WTC11 (cell line): ENCODE measurements at regions not wholly inside any gene's neighbourhood (a gene's known extent, or its start where the extent isn't known, plus 50 kb on each side); places are given as distances from the start of the nearest gene placed in this dataset.

ENCODE experiments used
- ATAC-seq: fragments of 200-7000 bp; cut with Tn5 transposase; 2 replicates; pipeline ENCODE4 v1.10.0; 2021; ENCODE audit warnings: mild to moderate bottlenecking, moderate library complexity
- CTCF ChIA-PET: fragments of 300-600 bp; sonication (Branson Sonifier 250); formaldehyde crosslinking; loops from one replicate; lab custom pipeline; 2021; ENCODE audit warnings: antibody characterized with exemption; lab: Charles Lee
- POLR2A ChIA-PET: fragments of 350-600 bp; sonication (Branson Sonifier 250); formaldehyde crosslinking; loops from one replicate; lab custom pipeline; 2021; ENCODE audit warnings: antibody characterized with exemption; lab: Charles Lee
- DNase-seq: peaks from one replicate; pipeline ENCODE4 v3.0.0; 2021; ENCODE audit warnings: low spot score
- H3K27ac Mint-ChIP-seq: 2 replicates; pipeline ENCODE4 v1.8.0; 2021; ENCODE audit warnings: mixed read lengths
- H3K27me3 Mint-ChIP-seq: 2 replicates; pipeline ENCODE4 v1.8.0; 2021; ENCODE audit warnings: low read depth, mild to moderate bottlenecking, moderate library complexity, mixed read lengths
- H3K36me3 Mint-ChIP-seq: 2 replicates; pipeline ENCODE4 v1.8.0; 2021; ENCODE audit warnings: mixed read lengths
- H3K4me1 Mint-ChIP-seq: 2 replicates; pipeline ENCODE4 v1.8.0; 2022; ENCODE audit warnings: mixed read lengths
- H3K4me3 Mint-ChIP-seq: 2 replicates; pipeline ENCODE4 v1.8.0; 2021; ENCODE audit warnings: mild to moderate bottlenecking, moderate library complexity, mixed read lengths
- H3K9me3 Mint-ChIP-seq: 2 replicates; pipeline ENCODE4 v1.8.0; 2021; ENCODE audit warnings: mixed read lengths
- AFF4 ChIP-seq: sonication (generic); formaldehyde crosslinking; IDR thresholded peaks from 2 replicates; pipeline ENCODE4 v1.8.1; 2023; ENCODE audit warnings: mild to moderate bottlenecking, missing genetic modification reagents, borderline replicate concordance
- CBFB ChIP-seq: sonication (generic); formaldehyde crosslinking; IDR thresholded peaks from 2 replicates; pipeline ENCODE4 v1.8.1; 2022; ENCODE audit warnings: mild to moderate bottlenecking, low read depth, missing genetic modification reagents
- CDX4 ChIP-seq: fragments of 250-450 bp; sonication (Bioruptor Pico); IDR thresholded peaks from 2 replicates; pipeline ENCODE4 v1.9.0; 2021; ENCODE audit warnings: moderate library complexity, mild to moderate bottlenecking, inconsistent platforms, borderline replicate concordance
- ELF4 ChIP-seq: sonication (generic); formaldehyde crosslinking; IDR thresholded peaks from 2 replicates; pipeline ENCODE4 v1.8.1; 2022; ENCODE audit warnings: low read depth, mild to moderate bottlenecking, moderate library complexity, missing genetic modification reagents
- FOXK1 ChIP-seq: sonication (generic); formaldehyde crosslinking; IDR thresholded peaks from 2 replicates; pipeline ENCODE4 v1.8.0; 2022; ENCODE audit warnings: mild to moderate bottlenecking, moderate library complexity, missing genetic modification reagents
- HMGA2 ChIP-seq: fragments of 250-450 bp; sonication (Bioruptor Pico); IDR thresholded peaks from 2 replicates; pipeline ENCODE4 v1.4.0; 2021; ENCODE audit warnings: mild to moderate bottlenecking, moderate library complexity
- IRF2 ChIP-seq: sonication (generic); formaldehyde crosslinking; IDR thresholded peaks from 2 replicates; pipeline ENCODE4 v1.8.0; 2022; ENCODE audit warnings: low read depth, missing genetic modification reagents, borderline replicate concordance
- MYBL2 ChIP-seq: sonication (generic); formaldehyde crosslinking; IDR thresholded peaks from 2 replicates; pipeline ENCODE4 v1.8.1; 2023; ENCODE audit warnings: mild to moderate bottlenecking, moderate library complexity, missing genetic modification reagents
- NR1H2 ChIP-seq: sonication (generic); formaldehyde crosslinking; IDR thresholded peaks from 2 replicates; pipeline ENCODE4 v1.9.0; 2021; ENCODE audit warnings: mild to moderate bottlenecking, moderate library complexity, missing genetic modification reagents
- NR3C1 ChIP-seq: sonication (generic); formaldehyde crosslinking; conservative IDR thresholded peaks from 2 replicates; pipeline ENCODE4 v1.8.1; 2023; ENCODE audit warnings: low read depth, mild to moderate bottlenecking, missing genetic modification reagents
- OVOL2 ChIP-seq: fragments of 250-450 bp; sonication (Bioruptor Pico); IDR thresholded peaks from 2 replicates; pipeline ENCODE4 v1.9.0; 2021; ENCODE audit warnings: mild to moderate bottlenecking, borderline replicate concordance
- RELA ChIP-seq: sonication (generic); formaldehyde crosslinking; IDR thresholded peaks from 2 replicates; pipeline ENCODE4 v1.8.1; 2022; ENCODE audit warnings: missing genetic modification reagents, mild to moderate bottlenecking, borderline replicate concordance
- TP53 ChIP-seq: sonication (generic); formaldehyde crosslinking; IDR thresholded peaks from 2 replicates; pipeline ENCODE4 v1.8.1; 2023; ENCODE audit warnings: mild to moderate bottlenecking, missing genetic modification reagents
- ZNF219 ChIP-seq: sonication (generic); formaldehyde crosslinking; IDR thresholded peaks from 2 replicates; pipeline ENCODE4 v1.8.0; 2023; ENCODE audit warnings: missing genetic modification reagents, mild to moderate bottlenecking, borderline replicate concordance
- ZSCAN18 ChIP-seq: fragments of 250-450 bp; sonication (Bioruptor Pico); IDR thresholded peaks from 2 replicates; pipeline ENCODE4 v2.1.2; 2022; ENCODE audit warnings: mild to moderate bottlenecking, moderate library complexity
- TF ChIP-seq, protein P1 (sequence below): sonication (generic); formaldehyde crosslinking; IDR thresholded peaks from 2 replicates; pipeline ENCODE4 v1.8.1; 2023; ENCODE audit warnings: mild to moderate bottlenecking, missing genetic modification reagents, moderate library complexity
- TF ChIP-seq, protein P2 (sequence below): sonication (generic); formaldehyde crosslinking; IDR thresholded peaks from 2 replicates; pipeline ENCODE4 v1.8.1; 2022; ENCODE audit warnings: missing genetic modification reagents, borderline replicate concordance
- TF ChIP-seq, protein P3 (sequence below): fragments of 250-450 bp; sonication (Bioruptor Pico); IDR thresholded peaks from 2 replicates; pipeline ENCODE4 v1.9.0; 2021; ENCODE audit warnings: mild to moderate bottlenecking, borderline replicate concordance
- TF ChIP-seq, protein P4 (sequence below): sonication (generic); formaldehyde crosslinking; IDR thresholded peaks from 2 replicates; pipeline ENCODE4 v1.8.1; 2023; ENCODE audit warnings: mild to moderate bottlenecking, moderate library complexity, missing genetic modification reagents

DNA sequence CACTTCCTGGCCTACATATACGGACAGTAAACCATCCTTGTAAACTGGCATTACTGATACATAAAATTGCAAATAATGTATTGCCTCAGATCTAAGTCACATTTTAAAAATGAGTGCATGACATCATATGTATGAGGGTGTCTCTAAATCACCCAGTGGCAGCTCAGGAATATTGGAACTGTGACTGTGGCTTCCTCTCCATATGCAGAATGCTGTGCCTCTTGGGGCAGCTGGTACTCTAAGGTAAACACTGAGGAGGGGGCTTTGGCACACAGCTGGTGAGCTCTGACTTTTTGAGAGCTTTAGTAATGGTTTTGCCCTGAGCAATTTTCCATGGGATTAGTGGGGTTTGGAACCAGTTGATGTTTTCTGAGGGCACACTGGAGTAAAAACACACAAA is 263.7 kb downstream of the BMP4 start:
- no peaks in the 10 kb centered on the region for H3K36me3 Mint-ChIP-seq
- TF ChIP-seq AFF4 (CRISPR knock-in tag) (no peak), CBFB (CRISPR knock-in tag) (no peak), OVOL2 (CRISPR knock-in tag) (no peak), TP53 (no peak), HMGA2 (no peak), ELF4 (CRISPR knock-in tag) (no peak), RELA (CRISPR knock-in tag) (no peak), NR3C1 (CRISPR knock-in tag) (no peak), MYBL2 (no peak), IRF2 (CRISPR knock-in tag) (no peak), FOXK1 (CRISPR knock-in tag) (no peak)
- ChIA-PET CTCF (no interaction called here), POLR2A (no interaction called here)
- no peak for ATAC-seq
- H3K9me3 Mint-ChIP-seq, result no peaks in the 10 kb centered on the region
- no peaks in the 10 kb centered on the region for H3K27me3 Mint-ChIP-seq
- no peak overlapping the region for H3K27ac Mint-ChIP-seq
- H3K4me1 Mint-ChIP-seq, result no peaks in the 10 kb centered on the region
- DNase-seq, result no peak
- no peak overlapping the region for H3K4me3 Mint-ChIP-seq

GRCh38 chr14:53692451-53692850 is 264.2 kb downstream of the BMP4 start:
- ATAC-seq (no peak), DNase-seq (no peak)
- ChIA-PET CTCF (no interaction called here), POLR2A (no interaction called here)
- Mint-ChIP-seq H3K9me3 (no peaks in the 10 kb centered on the region), H3K27me3 (no peaks in the 10 kb centered on the region), H3K4me3 (no peak overlapping the region), H3K4me1 (no peaks in the 10 kb centered on the region), H3K27ac (no peak overlapping the region), H3K36me3 (no peaks in the 10 kb centered on the region)
- TF ChIP-seq, protein P1, sequence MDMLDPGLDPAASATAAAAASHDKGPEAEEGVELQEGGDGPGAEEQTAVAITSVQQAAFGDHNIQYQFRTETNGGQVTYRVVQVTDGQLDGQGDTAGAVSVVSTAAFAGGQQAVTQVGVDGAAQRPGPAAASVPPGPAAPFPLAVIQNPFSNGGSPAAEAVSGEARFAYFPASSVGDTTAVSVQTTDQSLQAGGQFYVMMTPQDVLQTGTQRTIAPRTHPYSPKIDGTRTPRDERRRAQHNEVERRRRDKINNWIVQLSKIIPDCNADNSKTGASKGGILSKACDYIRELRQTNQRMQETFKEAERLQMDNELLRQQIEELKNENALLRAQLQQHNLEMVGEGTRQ (CRISPR knock-in tag), result no peak
- TF ChIP-seq, protein P2, sequence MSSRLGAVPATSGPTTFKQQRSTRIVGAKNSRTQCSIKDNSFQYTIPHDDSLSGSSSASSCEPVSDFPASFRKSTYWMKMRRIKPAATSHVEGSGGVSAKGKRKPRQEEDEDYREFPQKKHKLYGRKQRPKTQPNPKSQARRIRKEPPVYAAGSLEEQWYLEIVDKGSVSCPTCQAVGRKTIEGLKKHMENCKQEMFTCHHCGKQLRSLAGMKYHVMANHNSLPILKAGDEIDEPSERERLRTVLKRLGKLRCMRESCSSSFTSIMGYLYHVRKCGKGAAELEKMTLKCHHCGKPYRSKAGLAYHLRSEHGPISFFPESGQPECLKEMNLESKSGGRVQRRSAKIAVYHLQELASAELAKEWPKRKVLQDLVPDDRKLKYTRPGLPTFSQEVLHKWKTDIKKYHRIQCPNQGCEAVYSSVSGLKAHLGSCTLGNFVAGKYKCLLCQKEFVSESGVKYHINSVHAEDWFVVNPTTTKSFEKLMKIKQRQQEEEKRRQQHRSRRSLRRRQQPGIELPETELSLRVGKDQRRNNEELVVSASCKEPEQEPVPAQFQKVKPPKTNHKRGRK (CRISPR knock-in tag), result no peak
- TF ChIP-seq NR1H2 (CRISPR knock-in tag), result no peak
- TF ChIP-seq ZSCAN18, result no peak
- TF ChIP-seq TP53, result no peak
- TF ChIP-seq ZNF219 (CRISPR knock-in tag), result no peak
- no peak for TF ChIP-seq CDX4 (CRISPR knock-in tag)
- TF ChIP-seq, protein P3, sequence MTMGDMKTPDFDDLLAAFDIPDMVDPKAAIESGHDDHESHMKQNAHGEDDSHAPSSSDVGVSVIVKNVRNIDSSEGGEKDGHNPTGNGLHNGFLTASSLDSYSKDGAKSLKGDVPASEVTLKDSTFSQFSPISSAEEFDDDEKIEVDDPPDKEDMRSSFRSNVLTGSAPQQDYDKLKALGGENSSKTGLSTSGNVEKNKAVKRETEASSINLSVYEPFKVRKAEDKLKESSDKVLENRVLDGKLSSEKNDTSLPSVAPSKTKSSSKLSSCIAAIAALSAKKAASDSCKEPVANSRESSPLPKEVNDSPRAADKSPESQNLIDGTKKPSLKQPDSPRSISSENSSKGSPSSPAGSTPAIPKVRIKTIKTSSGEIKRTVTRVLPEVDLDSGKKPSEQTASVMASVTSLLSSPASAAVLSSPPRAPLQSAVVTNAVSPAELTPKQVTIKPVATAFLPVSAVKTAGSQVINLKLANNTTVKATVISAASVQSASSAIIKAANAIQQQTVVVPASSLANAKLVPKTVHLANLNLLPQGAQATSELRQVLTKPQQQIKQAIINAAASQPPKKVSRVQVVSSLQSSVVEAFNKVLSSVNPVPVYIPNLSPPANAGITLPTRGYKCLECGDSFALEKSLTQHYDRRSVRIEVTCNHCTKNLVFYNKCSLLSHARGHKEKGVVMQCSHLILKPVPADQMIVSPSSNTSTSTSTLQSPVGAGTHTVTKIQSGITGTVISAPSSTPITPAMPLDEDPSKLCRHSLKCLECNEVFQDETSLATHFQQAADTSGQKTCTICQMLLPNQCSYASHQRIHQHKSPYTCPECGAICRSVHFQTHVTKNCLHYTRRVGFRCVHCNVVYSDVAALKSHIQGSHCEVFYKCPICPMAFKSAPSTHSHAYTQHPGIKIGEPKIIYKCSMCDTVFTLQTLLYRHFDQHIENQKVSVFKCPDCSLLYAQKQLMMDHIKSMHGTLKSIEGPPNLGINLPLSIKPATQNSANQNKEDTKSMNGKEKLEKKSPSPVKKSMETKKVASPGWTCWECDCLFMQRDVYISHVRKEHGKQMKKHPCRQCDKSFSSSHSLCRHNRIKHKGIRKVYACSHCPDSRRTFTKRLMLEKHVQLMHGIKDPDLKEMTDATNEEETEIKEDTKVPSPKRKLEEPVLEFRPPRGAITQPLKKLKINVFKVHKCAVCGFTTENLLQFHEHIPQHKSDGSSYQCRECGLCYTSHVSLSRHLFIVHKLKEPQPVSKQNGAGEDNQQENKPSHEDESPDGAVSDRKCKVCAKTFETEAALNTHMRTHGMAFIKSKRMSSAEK (CRISPR knock-in tag), result no peak
- TF ChIP-seq, protein P4, sequence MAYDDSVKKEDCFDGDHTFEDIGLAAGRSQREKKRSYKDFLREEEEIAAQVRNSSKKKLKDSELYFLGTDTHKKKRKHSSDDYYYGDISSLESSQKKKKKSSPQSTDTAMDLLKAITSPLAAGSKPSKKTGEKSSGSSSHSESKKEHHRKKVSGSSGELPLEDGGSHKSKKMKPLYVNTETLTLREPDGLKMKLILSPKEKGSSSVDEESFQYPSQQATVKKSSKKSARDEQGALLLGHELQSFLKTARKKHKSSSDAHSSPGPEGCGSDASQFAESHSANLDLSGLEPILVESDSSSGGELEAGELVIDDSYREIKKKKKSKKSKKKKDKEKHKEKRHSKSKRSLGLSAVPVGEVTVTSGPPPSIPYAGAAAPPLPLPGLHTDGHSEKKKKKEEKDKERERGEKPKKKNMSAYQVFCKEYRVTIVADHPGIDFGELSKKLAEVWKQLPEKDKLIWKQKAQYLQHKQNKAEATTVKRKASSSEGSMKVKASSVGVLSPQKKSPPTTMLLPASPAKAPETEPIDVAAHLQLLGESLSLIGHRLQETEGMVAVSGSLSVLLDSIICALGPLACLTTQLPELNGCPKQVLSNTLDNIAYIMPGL (CRISPR knock-in tag), result no peak
